H1 (cell line): ENCODE measurements at regions not wholly inside any gene's neighbourhood (a gene's known extent, or its start where the extent isn't known, plus 50 kb on each side); places are given as distances from the start of the nearest gene placed in this dataset.

Experiments
- CTCF ChIA-PET: fragments of 300-600 bp; sonication (Branson Sonifier 250); formaldehyde crosslinking; loops from one replicate; lab custom pipeline; 2021; ENCODE audit not compliant: partially characterized antibody; lab: Charles Lee
- POLR2A ChIA-PET: fragments of 300-600 bp; sonication (Branson Sonifier 250); formaldehyde crosslinking; loops from one replicate; lab custom pipeline; 2021; ENCODE audit warnings: inconsistent platforms; ENCODE audit not compliant: partially characterized antibody; lab: Charles Lee
- DNase-seq, 2 experiments: peaks; one replicate each; pipeline versions ENCODE4 v3.0.0 to v3.0.0-alpha.2; 2010 to 2022; ENCODE audit warnings: low spot score in 2 of 2, low read depth in 1 of 2, mixed read lengths in 1 of 2
- FAIRE-seq: peaks from 2 replicates; lab custom pipeline; 2011; peaks lifted over from hg19 to GRCh38; lab: Jason Lieb, UNC
- H2AFZ ChIP-seq: 2 replicates; pipeline ENCODE4 v1.8.1; 2012; ENCODE audit warnings: low read length, inconsistent platforms
- H2AK5ac ChIP-seq: 2 replicates; pipeline ENCODE4 v1.6.1; 2013; ENCODE audit warnings: low read depth, low read length
- H2BK120ac ChIP-seq: replicated peaks from 2 replicates; pipeline ENCODE3; 2013; ENCODE audit warnings: low read depth, low read length, inconsistent platforms
- H2BK12ac ChIP-seq: 2 replicates; pipeline ENCODE4 v1.6.1; 2013; ENCODE audit warnings: low read depth, low read length
- H2BK15ac ChIP-seq: 2 replicates; pipeline ENCODE4 v1.6.1; 2013; ENCODE audit warnings: low read length
- H2BK20ac ChIP-seq: 2 replicates; pipeline ENCODE4 v1.6.1; 2013; ENCODE audit warnings: low read length
- H2BK5ac ChIP-seq: 2 replicates; pipeline ENCODE4 v1.6.1; 2013; ENCODE audit warnings: low read depth, low read length
- H3K14ac ChIP-seq: 2 replicates; pipeline ENCODE4 v1.6.1; 2013; ENCODE audit warnings: inconsistent platforms; ENCODE audit not compliant: insufficient read length
- H3K18ac ChIP-seq: 2 replicates; pipeline ENCODE4 v1.6.1; 2013; ENCODE audit warnings: low read length; ENCODE audit errors: extremely low read depth
- H3K23ac ChIP-seq: 2 replicates; pipeline ENCODE4 v1.6.1; 2013; ENCODE audit warnings: inconsistent platforms; ENCODE audit not compliant: insufficient read length
- H3K23me2 ChIP-seq: 2 replicates; pipeline ENCODE4 v1.6.1; 2013; ENCODE audit warnings: low read depth, low read length
- H3K27ac ChIP-seq: 2 replicates; pipeline ENCODE4 v1.6.1; 2011; ENCODE audit warnings: low read depth, low read length, inconsistent platforms
- H3K27me3 ChIP-seq, 4 experiments: replicated peaks in 1 of 4; 1 replicate in 1 of 4; 2 replicates in 3 of 4; pipeline versions ENCODE4 v1.6.1 to v1.8.1; 2011 to 2013; ENCODE audit warnings: low read length in 3 of 4, mild to moderate bottlenecking in 3 of 4, inconsistent platforms in 2 of 4, mixed read lengths in 2 of 4, moderate library complexity in 1 of 4; ENCODE audit not compliant: control insufficient read depth in 3 of 4, insufficient read depth in 3 of 4; ENCODE audit errors: extremely low read depth in 1 of 4
- H3K36me3 ChIP-seq, 4 experiments: 2 replicates each; pipeline versions ENCODE4 v1.6.1 to v1.8.1; 2011 to 2013; ENCODE audit warnings: mild to moderate bottlenecking in 4 of 4, low read length in 3 of 4, moderate library complexity in 2 of 4, control low read depth in 1 of 4, inconsistent platforms in 1 of 4; ENCODE audit not compliant: insufficient read depth in 4 of 4, control insufficient read depth in 2 of 4
- H3K4ac ChIP-seq: replicated peaks from 2 replicates; pipeline ENCODE3; 2013; ENCODE audit warnings: low read length, low read depth, mixed read lengths, inconsistent platforms; ENCODE audit not compliant: insufficient read length
- H3K4me1 ChIP-seq, 4 experiments: replicated peaks in 1 of 4; 1 replicate in 1 of 4; 2 replicates in 3 of 4; pipeline versions ENCODE4 v1.6.1 to v1.8.1; 2011 to 2013; ENCODE audit warnings: low read length in 3 of 4, inconsistent platforms in 2 of 4, mixed read lengths in 1 of 4; ENCODE audit not compliant: insufficient read depth in 4 of 4, control insufficient read depth in 3 of 4
- H3K4me2 ChIP-seq, 2 experiments: 2 replicates each; pipeline versions ENCODE4 v1.6.1 to v1.8.1; 2011 to 2013; ENCODE audit warnings: low read depth in 2 of 2, low read length in 2 of 2, control low read depth in 1 of 2, inconsistent platforms in 1 of 2, mild to moderate bottlenecking in 1 of 2; ENCODE audit not compliant: insufficient read depth in 1 of 2
- H3K4me3 ChIP-seq, 4 experiments: fragments of 200-600, 300-600 bp in 1 of 4; sonication (generic), shearing (Covaris generic), sonication (Bioruptor Twin) in 1 of 4; 2 replicates each; pipeline versions ENCODE4 v1.5.1 to v1.8.1; 2011 to 2016; ENCODE audit warnings: low read length in 4 of 4, low read depth in 3 of 4, control low read depth in 2 of 4, inconsistent platforms in 2 of 4, mild to moderate bottlenecking in 2 of 4, mixed read lengths in 1 of 4, moderate library complexity in 1 of 4; ENCODE audit not compliant: insufficient read depth in 2 of 4; ENCODE audit errors: extremely low read depth in 1 of 4
- H3K56ac ChIP-seq: replicated peaks from 2 replicates; pipeline ENCODE3; 2013; ENCODE audit warnings: low read depth, mild to moderate bottlenecking, mixed read lengths, low read length, inconsistent platforms; ENCODE audit not compliant: insufficient read length
- H3K79me1 ChIP-seq: 2 replicates; pipeline ENCODE4 v1.6.1; 2013; ENCODE audit warnings: low read depth, low read length, control low read depth
- H3K79me2 ChIP-seq, 2 experiments: 2 replicates each; pipeline versions ENCODE4 v1.6.1 to v1.8.1; 2012 to 2013; ENCODE audit warnings: low read length in 2 of 2, mild to moderate bottlenecking in 2 of 2, inconsistent platforms in 1 of 2; ENCODE audit not compliant: insufficient read depth in 2 of 2, control insufficient read depth in 1 of 2
- H3K9ac ChIP-seq, 4 experiments: replicated peaks in 1 of 4; 1 replicate in 1 of 4; 2 replicates in 3 of 4; pipeline versions ENCODE4 v1.6.1 to v1.8.1; 2011 to 2013; ENCODE audit warnings: low read depth in 3 of 4, low read length in 3 of 4, control low read depth in 2 of 4, mild to moderate bottlenecking in 2 of 4, moderate library complexity in 2 of 4, inconsistent platforms in 1 of 4; ENCODE audit errors: extremely low read depth in 1 of 4
- H3K9me3 ChIP-seq, 2 experiments: 2 replicates each; pipeline versions ENCODE4 v1.6.1 to v1.8.1; 2012 to 2013; ENCODE audit warnings: mild to moderate bottlenecking in 2 of 2, moderate library complexity in 2 of 2, control low read depth in 1 of 2, inconsistent platforms in 1 of 2, low read depth in 1 of 2, low read length in 1 of 2, mixed read lengths in 1 of 2; ENCODE audit not compliant: insufficient read depth in 2 of 2
- H4K20me1 ChIP-seq, 2 experiments: replicated peaks in 1 of 2; 2 replicates each; pipeline versions ENCODE3 to v1.8.1; 2011 to 2013; ENCODE audit warnings: inconsistent platforms in 2 of 2, low read length in 2 of 2, mild to moderate bottlenecking in 1 of 2; ENCODE audit not compliant: insufficient read depth in 2 of 2, control insufficient read depth in 1 of 2
- H4K5ac ChIP-seq: 2 replicates; pipeline ENCODE4 v1.6.1; 2013; ENCODE audit warnings: low read length, low read depth, mixed read lengths, inconsistent platforms; ENCODE audit not compliant: insufficient read length
- H4K8ac ChIP-seq: 2 replicates; pipeline ENCODE4 v1.8.0; 2013; ENCODE audit warnings: mild to moderate bottlenecking, moderate library complexity, low read length, inconsistent platforms; ENCODE audit not compliant: insufficient read depth; ENCODE audit errors: extremely low read depth
- H4K91ac ChIP-seq: replicated peaks from 2 replicates; pipeline ENCODE3; 2013; ENCODE audit warnings: low read length, mixed read lengths, inconsistent platforms; ENCODE audit not compliant: insufficient read length
- BACH1 ChIP-seq: IDR thresholded peaks from 2 replicates; pipeline ENCODE4 v1.6.1; 2012; ENCODE audit warnings: low read length, improper control_type of control experiment
- CTCF ChIP-seq, 3 experiments: IDR thresholded peaks; 1 replicate in 2 of 3; 2 replicates in 1 of 3; pipeline versions ENCODE4 v1.5.1 to v1.6.1; 2011; ENCODE audit warnings: low read length in 3 of 3, mild to moderate bottlenecking in 3 of 3, inconsistent platforms in 2 of 3, low read depth in 1 of 3, moderate library complexity in 1 of 3; ENCODE audit not compliant: insufficient read depth in 1 of 3; ENCODE audit errors: control extremely low read depth in 1 of 3
- FOSL1 ChIP-seq: IDR thresholded peaks from 2 replicates; pipeline ENCODE4 v1.6.1; 2011; ENCODE audit warnings: mild to moderate bottlenecking, low read depth, low read length, moderate library complexity; ENCODE audit not compliant: insufficient read depth
- GABPA ChIP-seq: IDR thresholded peaks from 2 replicates; pipeline ENCODE4 v1.6.1; 2011; ENCODE audit warnings: mild to moderate bottlenecking, low read length, moderate library complexity, borderline replicate concordance; ENCODE audit not compliant: insufficient read depth
- KDM5A ChIP-seq: fragments of 200-600 bp; IDR thresholded peaks from 2 replicates; pipeline ENCODE4 v1.7.1; 2012; ENCODE audit warnings: mild to moderate bottlenecking, low read length, inconsistent platforms, mixed read lengths
- POLR2A ChIP-seq, 2 experiments: IDR thresholded peaks; 1 replicate in 1 of 2; 2 replicates in 1 of 2; pipeline ENCODE4 v1.6.1; 2011; ENCODE audit warnings: low read depth in 2 of 2, low read length in 2 of 2, mild to moderate bottlenecking in 2 of 2; ENCODE audit errors: control extremely low read depth in 1 of 2
- RBBP5 ChIP-seq: IDR thresholded peaks from 2 replicates; pipeline ENCODE4 v1.7.1; 2012; ENCODE audit warnings: low read depth, mild to moderate bottlenecking, inconsistent platforms, low read length, moderate library complexity, borderline replicate concordance
- SIRT6 ChIP-seq: IDR thresholded peaks from one replicate; pipeline ENCODE4 v1.7.1; 2012; ENCODE audit warnings: low read length, inconsistent platforms
- TAF1 ChIP-seq: IDR thresholded peaks from 2 replicates; pipeline ENCODE4 v1.6.1; 2011; ENCODE audit warnings: mild to moderate bottlenecking, low read depth, low read length
- TAF7 ChIP-seq: optimal IDR thresholded peaks from 2 replicates; pipeline ENCODE3; 2011; ENCODE audit warnings: low read depth, mild to moderate bottlenecking, inconsistent platforms, low read length, moderate library complexity, borderline replicate concordance
- WGBS, 2 experiments: shearing (Covaris generic) in 1 of 2; methylation state at CpG; one replicate each; pipeline versions ENCODE4 v1.1.6 to v1.1.7; 2013 to 2015; ENCODE audit warnings: low lambda C conversion rate in 2 of 2, mixed read lengths in 2 of 2, inconsistent platforms in 1 of 2, low coverage in 1 of 2, missing lambda C conversion rate in 1 of 2; ENCODE audit not compliant: insufficient replicate concordance in 2 of 2, insufficient coverage in 1 of 2, insufficient read length in 1 of 2; ENCODE audit errors: extremely low coverage in 1 of 2, missing lambda C conversion rate in 1 of 2; 5-methylcytosine and 5-hydroxymethylcytosine counted together

DNA sequence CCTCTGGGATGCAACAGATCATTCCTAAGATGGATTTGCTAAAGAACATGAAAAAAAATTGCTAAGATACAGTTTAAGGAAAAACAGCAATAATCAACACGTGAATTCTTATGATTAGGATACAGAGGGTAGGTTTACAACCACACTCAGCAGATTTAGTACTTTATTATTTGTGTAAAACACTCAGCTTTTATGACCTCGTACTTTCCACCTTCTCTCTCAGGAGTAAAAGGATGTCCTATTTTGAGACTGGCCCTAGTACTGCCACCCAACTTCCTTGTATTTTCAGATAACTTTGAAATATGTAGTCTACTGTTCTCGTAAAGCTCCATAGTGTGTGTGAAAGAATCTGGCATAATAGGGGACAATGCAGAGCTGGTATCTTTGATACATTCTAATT is 186.1 kb downstream of the ARL4A start:
- no peak overlapping the region for H3K4ac ChIP-seq
- H3K79me1 ChIP-seq: no peaks in the 10 kb centered on the region
- no peak overlapping the region for H2BK120ac ChIP-seq
- ChIA-PET POLR2A (no interaction called here), CTCF (no interaction called here)
- H3K56ac ChIP-seq: no peak overlapping the region
- H3K4me1 ChIP-seq: no peaks in the 10 kb centered on the region
- no peak overlapping the region for H4K5ac ChIP-seq
- no peak for DNase-seq
- no peaks in the 10 kb centered on the region for H3K27me3 ChIP-seq
- H3K14ac ChIP-seq: no peak overlapping the region
- H2AK5ac ChIP-seq: no peak overlapping the region
- no peak overlapping the region for H3K27ac ChIP-seq
- H3K9me3 ChIP-seq: no peaks in the 10 kb centered on the region
- H2AFZ ChIP-seq: no peak overlapping the region
- no peak overlapping the region for H3K9ac ChIP-seq
- no peak overlapping the region for H2BK12ac ChIP-seq
- H3K23me2 ChIP-seq: no peaks in the 10 kb centered on the region
- no peaks in the 10 kb centered on the region for H4K20me1 ChIP-seq
- H2BK5ac ChIP-seq: no peak overlapping the region
- no peak overlapping the region for H3K4me2 ChIP-seq
- no peak overlapping the region for H2BK15ac ChIP-seq
- no peak overlapping the region for H3K18ac ChIP-seq
- no peak overlapping the region for H3K23ac ChIP-seq
- no peak overlapping the region for H3K4me3 ChIP-seq
- WGBS, 2 experiments: 62% methylated on average over 3 of the region's 3 CpGs; no CpG with 5 or more reads in 1 of the 2 experiments
- H3K36me3 ChIP-seq: no peaks in the 10 kb centered on the region
- TF ChIP-seq POLR2A (IDR thresholded peaks at IDR 0.05; ENCODE audit: control extremely low read depth in 1 of 2, low read depth in 2 of 2, low read length in 2 of 2) (no peak), FOSL1 (no peak), SIRT6 (no peak), TAF1 (no peak), BACH1 (no peak), KDM5A (no peak), TAF7 (no peak), GABPA (no peak), CTCF (IDR thresholded peaks at IDR 0.05; ENCODE audit: control extremely low read depth in 1 of 3, insufficient read depth in 1 of 3, low read depth in 1 of 3, low read length in 3 of 3) (no peak), RBBP5 (no peak)
- no peaks in the 10 kb centered on the region for H3K79me2 ChIP-seq
- no peak overlapping the region for H4K91ac ChIP-seq
- FAIRE-seq: no peak
- H4K8ac ChIP-seq: no peak overlapping the region
- no peak overlapping the region for H2BK20ac ChIP-seq
